WTC11 (cell line): ENCODE measurements at regions not wholly inside any gene's neighbourhood (a gene's known extent, or its start where the extent isn't known, plus 50 kb on each side); places are given as distances from the start of the nearest gene placed in this dataset.

Experiments
- ATAC-seq: fragments of 200-7000 bp; cut with Tn5 transposase; 2 replicates; pipeline ENCODE4 v1.10.0; 2021; ENCODE audit warnings: mild to moderate bottlenecking, moderate library complexity
- CTCF ChIA-PET: fragments of 300-600 bp; sonication (Branson Sonifier 250); formaldehyde crosslinking; loops from one replicate; lab custom pipeline; 2021; ENCODE audit warnings: antibody characterized with exemption; lab: Charles Lee
- POLR2A ChIA-PET: fragments of 350-600 bp; sonication (Branson Sonifier 250); formaldehyde crosslinking; loops from one replicate; lab custom pipeline; 2021; ENCODE audit warnings: antibody characterized with exemption; lab: Charles Lee
- DNase-seq: peaks from one replicate; pipeline ENCODE4 v3.0.0; 2021; ENCODE audit warnings: low spot score
- H3K27ac Mint-ChIP-seq: 2 replicates; pipeline ENCODE4 v1.8.0; 2021; ENCODE audit warnings: mixed read lengths
- H3K27me3 Mint-ChIP-seq: 2 replicates; pipeline ENCODE4 v1.8.0; 2021; ENCODE audit warnings: low read depth, mild to moderate bottlenecking, moderate library complexity, mixed read lengths
- H3K36me3 Mint-ChIP-seq: 2 replicates; pipeline ENCODE4 v1.8.0; 2021; ENCODE audit warnings: mixed read lengths
- H3K4me1 Mint-ChIP-seq: 2 replicates; pipeline ENCODE4 v1.8.0; 2022; ENCODE audit warnings: mixed read lengths
- H3K4me3 Mint-ChIP-seq: 2 replicates; pipeline ENCODE4 v1.8.0; 2021; ENCODE audit warnings: mild to moderate bottlenecking, moderate library complexity, mixed read lengths
- H3K9me3 Mint-ChIP-seq: 2 replicates; pipeline ENCODE4 v1.8.0; 2021; ENCODE audit warnings: mixed read lengths
- AFF4 ChIP-seq: sonication (generic); formaldehyde crosslinking; IDR thresholded peaks from 2 replicates; pipeline ENCODE4 v1.8.1; 2023; ENCODE audit warnings: mild to moderate bottlenecking, missing genetic modification reagents, borderline replicate concordance
- E2F5 ChIP-seq: sonication (generic); formaldehyde crosslinking; IDR thresholded peaks from 2 replicates; pipeline ENCODE4 v1.8.1; 2022; ENCODE audit warnings: mild to moderate bottlenecking, moderate library complexity, missing genetic modification reagents
- ERG ChIP-seq: fragments of 250-450 bp; sonication (Bioruptor Pico); IDR thresholded peaks from 2 replicates; pipeline ENCODE4 v1.8.0; 2021; ENCODE audit warnings: mild to moderate bottlenecking
- ETV6 ChIP-seq: sonication (generic); formaldehyde crosslinking; IDR thresholded peaks from 2 replicates; pipeline ENCODE4 v1.8.1; 2022; ENCODE audit warnings: mild to moderate bottlenecking, missing genetic modification reagents
- FOXP1 ChIP-seq: sonication (generic); formaldehyde crosslinking; IDR thresholded peaks from 2 replicates; pipeline ENCODE4 v1.8.0; 2022; ENCODE audit warnings: missing genetic modification reagents, mild to moderate bottlenecking, moderate library complexity, borderline replicate concordance
- HMGA2 ChIP-seq: fragments of 250-450 bp; sonication (Bioruptor Pico); IDR thresholded peaks from 2 replicates; pipeline ENCODE4 v1.4.0; 2021; ENCODE audit warnings: mild to moderate bottlenecking, moderate library complexity
- PRDM15 ChIP-seq: sonication (generic); formaldehyde crosslinking; IDR thresholded peaks from 2 replicates; pipeline ENCODE4 v1.8.0; 2022; ENCODE audit warnings: missing genetic modification reagents
- STAT6 ChIP-seq: sonication (generic); formaldehyde crosslinking; conservative IDR thresholded peaks from 2 replicates; pipeline ENCODE4 v1.8.1; 2023; ENCODE audit warnings: mild to moderate bottlenecking, low read depth, missing genetic modification reagents, moderate library complexity
- TCF7 ChIP-seq: sonication (generic); formaldehyde crosslinking; IDR thresholded peaks from 2 replicates; pipeline ENCODE4 v1.8.0; 2022; ENCODE audit warnings: mild to moderate bottlenecking, low read depth, missing genetic modification reagents, moderate library complexity
- TEAD4 ChIP-seq: sonication (generic); formaldehyde crosslinking; IDR thresholded peaks from 2 replicates; pipeline ENCODE4 v1.8.0; 2022; ENCODE audit warnings: mild to moderate bottlenecking, missing genetic modification reagents
- USF2 ChIP-seq: sonication (generic); formaldehyde crosslinking; IDR thresholded peaks from 2 replicates; pipeline ENCODE4 v1.8.1; 2023; ENCODE audit warnings: mild to moderate bottlenecking, missing genetic modification reagents, moderate library complexity
- ZBTB43 ChIP-seq: sonication (generic); formaldehyde crosslinking; IDR thresholded peaks from 2 replicates; pipeline ENCODE4 v1.8.1; 2023; ENCODE audit warnings: mild to moderate bottlenecking, missing genetic modification reagents

GRCh38 chr4:84366907-84367306 is 132.2 kb downstream of the NKX6-1 start:
- CTCF ChIA-PET, result no interaction called here
- POLR2A ChIA-PET, result interaction anchor here (0.6 kb wide), 1 partner anchor 10 kb away, joined by 3 read pairs; no protein-coding TSS in a partner anchor
- ATAC-seq, result no peak
- Mint-ChIP-seq H3K4me3 (no peak overlapping the region), H3K9me3 (peaks cover 2% of the 10 kb centered on the region; the same call in 1 of the 2 replicates), H3K27me3 (no peaks in the 10 kb centered on the region; the same call in 1 of the 2 replicates), H3K27ac (no peak overlapping the region), H3K36me3 (no peaks in the 10 kb centered on the region), H3K4me1 (peaks cover 12% of the 10 kb centered on the region)
- TF ChIP-seq AFF4 (CRISPR knock-in tag) (no peak), TCF7 (CRISPR knock-in tag) (no peak), ERG (CRISPR knock-in tag) (no peak), USF2 (no peak), ZBTB43 (CRISPR knock-in tag) (no peak), HMGA2 (CRISPR knock-in tag) (no peak), E2F5 (CRISPR knock-in tag) (no peak), PRDM15 (no peak), FOXP1 (no peak)
- DNase-seq, result no peak

- CTCF ChIA-PET, result no interaction called here
Observed at GRCh38 chr4:84366161-84366560, 132.9 kb downstream of the NKX6-1 start.

More at GRCh38 chr4:84366161-84366560, 132.9 kb downstream of the NKX6-1 start:
- no peak overlapping the region for H3K4me3 Mint-ChIP-seq
- POLR2A ChIA-PET, result no interaction called here
- peaks cover 9% of the 10 kb centered on the region for H3K9me3 Mint-ChIP-seq
- peaks cover 3% of the 10 kb centered on the region; the same call in 1 of the 2 replicates for H3K36me3 Mint-ChIP-seq
- no peak overlapping the region for H3K27ac Mint-ChIP-seq
- H3K27me3 Mint-ChIP-seq, result peaks cover 2% of the 10 kb centered on the region; the same call in 1 of the 2 replicates
- TF ChIP-seq STAT6 (CRISPR knock-in tag) (no peak), TEAD4 (CRISPR knock-in tag) (no peak), ETV6 (CRISPR knock-in tag) (no peak)
- DNase-seq, result no peak
- peaks cover 12% of the 10 kb centered on the region for H3K4me1 Mint-ChIP-seq
- no peak for ATAC-seq
